ENCODE measurements at regions not wholly inside any gene's neighbourhood (a gene's known extent, or its start where the extent isn't known, plus 50 kb on each side); places are given as distances from the start of the nearest gene placed in this dataset.

GRCh38 chr14:53252141-53252540, 99.0 kb upstream of the DDHD1 start:
- H3K14ac ChIP-seq (ENCODE audit: insufficient read length): no peak overlapping the region
- 96% methylated on average over 1 of the region's 1 CpG; no CpG with 5 or more reads in 1 of the 2 experiments for WGBS, 2 experiments (ENCODE audit: extremely low coverage in 1 of 2, insufficient coverage in 1 of 2, insufficient read length in 1 of 2, insufficient replicate concordance in 2 of 2, low coverage in 1 of 2, low lambda C conversion rate in 2 of 2, missing lambda C conversion rate in 1 of 2)
- CTCF ChIA-PET (ENCODE audit: partially characterized antibody): no interaction called here
- no peak overlapping the region for H4K5ac ChIP-seq (ENCODE audit: insufficient read length, low read depth, low read length)
- H3K4me2 ChIP-seq (ENCODE audit: insufficient read depth in 1 of 2, low read depth in 2 of 2, low read length in 2 of 2): no peak overlapping the region
- H2BK15ac ChIP-seq (ENCODE audit: low read length): no peak overlapping the region
- H3K27ac ChIP-seq (ENCODE audit: low read depth, low read length): no peak overlapping the region
- no peaks in the 10 kb centered on the region for H3K23me2 ChIP-seq (ENCODE audit: low read depth, low read length)
- no peaks in the 10 kb centered on the region for H3K36me3 ChIP-seq (ENCODE audit: control insufficient read depth in 2 of 4, insufficient read depth in 4 of 4, low read length in 3 of 4)
- H3K9ac ChIP-seq (replicated peaks in 1 of 4; ENCODE audit: extremely low read depth in 1 of 4, low read depth in 3 of 4, low read length in 3 of 4): no peak overlapping the region
- no peak overlapping the region for H3K18ac ChIP-seq (ENCODE audit: extremely low read depth, low read length)
- no peaks in the 10 kb centered on the region for H3K79me2 ChIP-seq (ENCODE audit: control insufficient read depth in 1 of 2, insufficient read depth in 2 of 2, low read length in 2 of 2)
- DNase-seq (ENCODE audit: low read depth in 1 of 2, low spot score in 2 of 2) (no peak), FAIRE-seq (no peak)
- H2AFZ ChIP-seq (ENCODE audit: low read length): no peak overlapping the region
- H3K4ac ChIP-seq (replicated peaks; ENCODE audit: insufficient read length, low read depth, low read length): no peak overlapping the region
- no peak overlapping the region for H2BK5ac ChIP-seq (ENCODE audit: low read depth, low read length)
- no peaks in the 10 kb centered on the region for H3K4me1 ChIP-seq (replicated peaks in 1 of 4; ENCODE audit: control insufficient read depth in 3 of 4, insufficient read depth in 4 of 4, low read length in 3 of 4)
- H4K20me1 ChIP-seq (replicated peaks in 1 of 2; ENCODE audit: control insufficient read depth in 1 of 2, insufficient read depth in 2 of 2, low read length in 2 of 2): no peaks in the 10 kb centered on the region
- no peak overlapping the region for H2AK5ac ChIP-seq (ENCODE audit: low read depth, low read length)
- H2BK20ac ChIP-seq (ENCODE audit: low read length): no peak overlapping the region
- no peak overlapping the region for H2BK12ac ChIP-seq (ENCODE audit: low read depth, low read length)
- no peaks in the 10 kb centered on the region for H3K79me1 ChIP-seq (ENCODE audit: low read depth, low read length)
- H3K9me3 ChIP-seq (ENCODE audit: insufficient read depth in 2 of 2, low read depth in 1 of 2, low read length in 1 of 2): peaks cover 3 to 12% of the 10 kb centered on the region in 2 experiments
- POLR2A ChIA-PET (ENCODE audit: partially characterized antibody): no interaction called here
- H4K8ac ChIP-seq (ENCODE audit: extremely low read depth, insufficient read depth, low read length): no peak overlapping the region
- H3K56ac ChIP-seq (replicated peaks; ENCODE audit: insufficient read length, low read depth, low read length): no peak overlapping the region
- no peak overlapping the region for H3K23ac ChIP-seq (ENCODE audit: insufficient read length)
- H4K91ac ChIP-seq (replicated peaks; ENCODE audit: insufficient read length, low read length): no peak overlapping the region
- H3K27me3 ChIP-seq (replicated peaks in 1 of 4; ENCODE audit: control insufficient read depth in 3 of 4, extremely low read depth in 1 of 4, insufficient read depth in 3 of 4, low read length in 3 of 4): no peaks in the 10 kb centered on the region
- no peak overlapping the region for H2BK120ac ChIP-seq (replicated peaks; ENCODE audit: low read depth, low read length)
- no peak for TF ChIP-seq USF2 (IDR thresholded peaks at IDR 0.05; ENCODE audit: low read length)
- no peak for TF ChIP-seq BACH1 (IDR thresholded peaks at IDR 0.05; ENCODE audit: low read length)
- no peak for TF ChIP-seq KDM5A (IDR thresholded peaks at IDR 0.05; ENCODE audit: low read length)
- no peak for TF ChIP-seq CHD2 (IDR thresholded peaks at IDR 0.05; ENCODE audit: low read length)
- no peak overlapping the region for H3K4me3 ChIP-seq (ENCODE audit: extremely low read depth in 1 of 4, insufficient read depth in 2 of 4, low read depth in 3 of 4, low read length in 4 of 4)

Measured in H1 (cell line).